Right lobe of liver (tissue), 6 donors: ENCODE measurements at regions not wholly inside any gene's neighbourhood (a gene's known extent, or its start where the extent isn't known, plus 50 kb on each side); places are given as distances from the start of the nearest gene placed in this dataset.
"Not testable (repeated sequence)": the region's sequence is repeated elsewhere in the genome, so short reads cannot be mapped to it uniquely, and the experiment has no call there.

ENCODE experiments used
- ATAC-seq, 4 donors: fragments of 200-7000 bp; cut with Tn5 transposase; one replicate each; pipeline ENCODE4 v1.9.1; 2020; ENCODE audit warnings: mild to moderate bottlenecking in 4 of 4, moderate library complexity in 4 of 4
- DNase-seq, 3 donors: peaks; one replicate each; pipeline ENCODE4 v3.0.0-alpha.2; 2020
- H3K27ac ChIP-seq, 3 donors: fragments of 200-600 bp; one replicate each; pipeline ENCODE4 v1.8.0; 2022
- H3K27me3 ChIP-seq, 2 donors: fragments of 200-600 bp; one replicate each; pipeline ENCODE4 v1.8.0; 2022
- H3K36me3 ChIP-seq, 4 donors: fragments of 200-600 bp; sonication (generic) in 1 of 4; one replicate each; pipeline versions ENCODE4 v1.5.1 to v1.8.0; 2017 to 2022; ENCODE audit warnings: control low read depth in 1 of 4
- H3K4me1 ChIP-seq, 4 donors: fragments of 200-600 bp; sonication (generic) in 1 of 4; one replicate each; pipeline versions ENCODE4 v1.5.1 to v1.8.0; 2017 to 2022; ENCODE audit warnings: control low read depth in 1 of 4
- H3K4me3 ChIP-seq, 3 donors: fragments of 200-600 bp; one replicate each; pipeline ENCODE4 v1.8.0; 2022
- H3K9me3 ChIP-seq, 4 donors: fragments of 200-600 bp; sonication (generic) in 1 of 4; one replicate each; pipeline versions ENCODE4 v1.5.1 to v1.8.0; 2017 to 2022; ENCODE audit warnings: control low read depth in 1 of 4
- CTCF ChIP-seq, 4 donors: fragments of 200-600 bp in 3 of 4; fragments of 450-650 bp in 1 of 4; IDR thresholded peaks; one replicate each; pipeline versions ENCODE4 v1.5.1 to v1.8.0; 2016 to 2022; ENCODE audit warnings: antibody characterized with exemption in 4 of 4, mild to moderate bottlenecking in 2 of 4
- POLR2A ChIP-seq: fragments of 450-650 bp; IDR thresholded peaks from one replicate; pipeline ENCODE4 v1.6.1; 2017; ENCODE audit warnings: antibody characterized with exemption, mild to moderate bottlenecking
- WGBS: methylation state at CpG from one replicate; pipeline ENCODE4 v1.1.6; 2018; ENCODE audit warnings: low coverage, low lambda C conversion rate; ENCODE audit not compliant: insufficient coverage; ENCODE audit errors: missing lambda C conversion rate; 5-methylcytosine and 5-hydroxymethylcytosine counted together
- intact Hi-C, 2 donors: fragments of 100-400 bp; cut with DNase I; formaldehyde crosslinking; loops; one replicate each; pipeline versions ENCODE4 v1.11.2 to v1.14.1; 2022
- donor health status: DM: no; HTN: yes; CAD: no.
- donor health status: DM: no; HTN: no; CAD: no.
- donor health status: DM: no; HTN: no; CAD: no.
- donor health status: DM: no; HTN: yes; CAD: no.
- donor health status: DM: no; HTN: yes; CAD: no.

- TF ChIP-seq CTCF (IDR thresholded peaks at IDR 0.05), result no peak
- no peak for TF ChIP-seq POLR2A
- Histone ChIP-seq H3K9me3 (no peaks in the 10 kb centered on the region), H3K27me3 (no peaks in the 10 kb centered on the region), H3K4me1 (no peaks in the 10 kb centered on the region), H3K36me3 (no peaks in the 10 kb centered on the region), H3K4me3 (no peak overlapping the region), H3K27ac (no peak overlapping the region)
- 61% methylated on average over 8 of the region's 10 CpGs for WGBS
- DNase-seq (no peak), ATAC-seq (no peak)
- intact Hi-C loops, result no loop called here
Observed at GRCh38 chr18:14976736-14977430, 228.9 kb downstream of the ANKRD30B start.

GRCh38 chr18:14978191-14978590 lies 230.2 kb downstream of the ANKRD30B start:
- Histone ChIP-seq H3K4me1 (no peaks in the 10 kb centered on the region), H3K27me3 (no peaks in the 10 kb centered on the region), H3K9me3 (no peaks in the 10 kb centered on the region), H3K36me3 (no peaks in the 10 kb centered on the region), H3K27ac (no peak overlapping the region), H3K4me3 (no peak overlapping the region)
- TF ChIP-seq CTCF (IDR thresholded peaks at IDR 0.05) (no peak), POLR2A (no peak)
- no peak for DNase-seq
- no peak for ATAC-seq
- intact Hi-C loops, result no loop called here
- WGBS, result 73% methylated on average over 3 of the region's 3 CpGs

GRCh38 chr18:14978962-14979535 lies 231.1 kb downstream of the ANKRD30B start:
- DNase-seq (peak in 1 of 3 donors; percentile 61), ATAC-seq (peak; percentile 65 to 80 (median 75))
- no peak overlapping the region for H3K4me3 ChIP-seq
- intact Hi-C loops, result no loop called here
- no peak overlapping the region for H3K27ac ChIP-seq
- 25% methylated on average over 8 of the region's 8 CpGs for WGBS
- H3K9me3 ChIP-seq, result no peaks in the 10 kb centered on the region
- H3K36me3 ChIP-seq, result no peaks in the 10 kb centered on the region
- no peaks in the 10 kb centered on the region for H3K4me1 ChIP-seq
- TF ChIP-seq CTCF (IDR thresholded peaks at IDR 0.05), result peak in 3 of 4 donors; percentile 30 to 59 (median 43)
- TF ChIP-seq POLR2A, result no peak
- H3K27me3 ChIP-seq, result no peaks in the 10 kb centered on the region

GRCh38 chr18:14979875-14980274 lies 231.9 kb downstream of the ANKRD30B start:
- Histone ChIP-seq H3K27ac (no peak overlapping the region), H3K4me3 (no peak overlapping the region), H3K36me3 (no peaks in the 10 kb centered on the region), H3K4me1 (no peaks in the 10 kb centered on the region), H3K9me3 (no peaks in the 10 kb centered on the region), H3K27me3 (no peaks in the 10 kb centered on the region)
- intact Hi-C loops, result no loop called here
- no peak for TF ChIP-seq POLR2A
- no peak for TF ChIP-seq CTCF (IDR thresholded peaks at IDR 0.05)
- 57% methylated on average over 3 of the region's 3 CpGs for WGBS
- ATAC-seq (peak; percentile 29 to 52 (median 35)), DNase-seq (no peak)

- H3K4me1 ChIP-seq, H3K27ac ChIP-seq, ATAC-seq, H3K27me3 ChIP-seq, DNase-seq, intact Hi-C loops, H3K36me3 ChIP-seq, H3K4me3 ChIP-seq, H3K9me3 ChIP-seq: not testable (repeated sequence)
- WGBS, result 12% methylated on average over 2 of the region's 2 CpGs
Observed at GRCh38 chr18:14984531-14984930, 236.6 kb downstream of the ANKRD30B start.

GRCh38 chr18:14985291-14986013 lies 237.5 kb downstream of the ANKRD30B start:
- 50% methylated on average over 1 of the region's 20 CpGs for WGBS
- H3K27me3 ChIP-seq, H3K36me3 ChIP-seq, H3K27ac ChIP-seq, intact Hi-C loops, H3K4me3 ChIP-seq, H3K9me3 ChIP-seq, H3K4me1 ChIP-seq: not testable (repeated sequence)
- ATAC-seq (peak in 1 of 4 donors; percentile 20), DNase-seq (peak in 1 of 3 donors; percentile 33)

GRCh38 chr18:14987377-14987776 lies 239.4 kb downstream of the ANKRD30B start:
- intact Hi-C loops, H3K4me1 ChIP-seq, DNase-seq, H3K36me3 ChIP-seq, H3K27ac ChIP-seq, H3K27me3 ChIP-seq, H3K4me3 ChIP-seq, H3K9me3 ChIP-seq: not testable (repeated sequence)
- 0% methylated on average over 1 of the region's 3 CpGs for WGBS
- ATAC-seq, result peak in 1 of 4 donors; percentile 13
